Transverse colon (tissue), 4 donors: ENCODE measurements at regions not wholly inside any gene's neighbourhood (a gene's known extent, or its start where the extent isn't known, plus 50 kb on each side); places are given as distances from the start of the nearest gene placed in this dataset.

Source experiments
- DNase-seq: peaks from one replicate; pipeline ENCODE4 v3.0.0-alpha.2; 2019
- H3K27ac ChIP-seq, 4 donors: fragments of 200-600 bp; sonication (generic); 2 replicates each; pipeline ENCODE4 v1.5.1; 2016 to 2018; ENCODE audit warnings: inconsistent platforms in 4 of 4
- H3K27me3 ChIP-seq: fragments of 200-600 bp; sonication (generic); 2 replicates; pipeline ENCODE4 v1.5.1; 2017; ENCODE audit warnings: inconsistent platforms
- H3K36me3 ChIP-seq, 4 donors: fragments of 200-600 bp; sonication (generic); 2 replicates each; pipeline ENCODE4 v1.5.1; 2017 to 2019; ENCODE audit warnings: inconsistent platforms in 4 of 4
- H3K4me1 ChIP-seq, 4 donors: fragments of 200-600 bp; sonication (generic); 2 replicates each; pipeline ENCODE4 v1.5.1; 2017 to 2020; ENCODE audit warnings: inconsistent platforms in 4 of 4
- H3K4me3 ChIP-seq, 4 donors: fragments of 200-600 bp; sonication (generic); 1 replicate in 1 of 4; 2 replicates in 3 of 4; pipeline versions ENCODE4 v1.5.1 to v1.6.1; 2017 to 2019; ENCODE audit warnings: inconsistent platforms in 4 of 4
- H3K9me3 ChIP-seq, 2 donors: fragments of 200-600 bp; sonication (generic); 2 replicates each; pipeline ENCODE4 v1.5.1; 2017 to 2019; ENCODE audit warnings: inconsistent platforms in 2 of 2
- EP300 ChIP-seq: sonication (generic); formaldehyde crosslinking; IDR thresholded peaks from one replicate; pipeline ENCODE4 v1.6.1; 2017; ENCODE audit warnings: antibody characterized with exemption, low read depth
- POLR2A ChIP-seq: fragments of 450-650 bp; IDR thresholded peaks from one replicate; pipeline ENCODE4 v1.6.1; 2016; ENCODE audit warnings: antibody characterized with exemption, mild to moderate bottlenecking, moderate library complexity
- POLR2AphosphoS5 ChIP-seq, 3 donors: sonication (generic); formaldehyde crosslinking; IDR thresholded peaks; one replicate each; pipeline ENCODE4 v1.6.1; 2016; ENCODE audit warnings: antibody characterized with exemption in 3 of 3
- WGBS, 2 donors: methylation state at CpG; one replicate each; pipeline ENCODE4 v1.1.5; 2018; ENCODE audit warnings: low coverage in 1 of 2; 5-methylcytosine and 5-hydroxymethylcytosine counted together
- in situ Hi-C, 4 donors: fragments of 200-750 bp; cut with MboI; loops; one replicate each; pipeline versions ENCODE4 v1.15.0 to v1.15.1; 2017; ENCODE audit warnings: low sequenced_read_pairs in 3 of 4, low pct_ligation_motif_present in 1 of 4, low pct_unique_long_range_greater_than_20kb in 1 of 4
- intact Hi-C: fragments of 100-400 bp; cut with DNase I; formaldehyde crosslinking; loops from one replicate; pipeline ENCODE4 v1.15.1; 2023; ENCODE audit warnings: low total_unique reads
- TF ChIP-seq, protein P1 (sequence below), 5 experiments: fragments of 200-600 bp in 3 of 5; fragments of 450-650 bp in 2 of 5; sonication (generic) in 3 of 5; IDR thresholded peaks; 1 replicate in 2 of 5; 2 replicates in 3 of 5; pipeline ENCODE4 v1.5.1; 2016 to 2017; ENCODE audit warnings: antibody characterized with exemption in 5 of 5, inconsistent platforms in 3 of 5, mild to moderate bottlenecking in 2 of 5, moderate library complexity in 1 of 5

DNA sequence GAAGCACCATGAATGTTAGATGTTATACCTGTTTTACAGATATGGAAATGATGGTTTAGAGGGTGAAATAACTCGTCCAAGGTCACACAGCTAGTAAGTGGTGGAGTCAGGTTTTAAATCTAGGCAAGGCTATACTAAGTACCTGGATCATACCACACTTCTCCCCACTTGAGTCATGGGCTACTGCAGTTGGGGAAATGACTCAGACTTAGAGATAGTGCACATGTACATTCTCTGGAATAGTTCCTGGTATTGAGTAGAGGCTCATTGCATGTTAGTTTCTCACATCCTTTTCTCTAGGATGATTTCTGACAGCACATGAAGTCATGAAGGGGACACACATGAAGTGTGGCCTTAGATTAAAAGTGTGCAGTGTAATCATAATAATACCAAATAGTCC is 76.2 kb upstream of the TNFSF11 start:
- no peaks in the 10 kb centered on the region for H3K4me1 ChIP-seq
- H3K27me3 ChIP-seq: no peaks in the 10 kb centered on the region
- no peaks in the 10 kb centered on the region for H3K9me3 ChIP-seq
- H3K4me3 ChIP-seq: no peak overlapping the region
- DNase-seq: no peak
- WGBS, 2 donors: 40 to 61% methylated on average over 1 of the region's 1 CpG
- H3K27ac ChIP-seq: no peak overlapping the region
- intact Hi-C loops (no loop called here), in situ Hi-C loops (no loop called here)
- TF ChIP-seq POLR2AphosphoS5 (IDR thresholded peaks at IDR 0.05) (no peak), EP300 (no peak), POLR2A (no peak)
- TF ChIP-seq, protein P1, sequence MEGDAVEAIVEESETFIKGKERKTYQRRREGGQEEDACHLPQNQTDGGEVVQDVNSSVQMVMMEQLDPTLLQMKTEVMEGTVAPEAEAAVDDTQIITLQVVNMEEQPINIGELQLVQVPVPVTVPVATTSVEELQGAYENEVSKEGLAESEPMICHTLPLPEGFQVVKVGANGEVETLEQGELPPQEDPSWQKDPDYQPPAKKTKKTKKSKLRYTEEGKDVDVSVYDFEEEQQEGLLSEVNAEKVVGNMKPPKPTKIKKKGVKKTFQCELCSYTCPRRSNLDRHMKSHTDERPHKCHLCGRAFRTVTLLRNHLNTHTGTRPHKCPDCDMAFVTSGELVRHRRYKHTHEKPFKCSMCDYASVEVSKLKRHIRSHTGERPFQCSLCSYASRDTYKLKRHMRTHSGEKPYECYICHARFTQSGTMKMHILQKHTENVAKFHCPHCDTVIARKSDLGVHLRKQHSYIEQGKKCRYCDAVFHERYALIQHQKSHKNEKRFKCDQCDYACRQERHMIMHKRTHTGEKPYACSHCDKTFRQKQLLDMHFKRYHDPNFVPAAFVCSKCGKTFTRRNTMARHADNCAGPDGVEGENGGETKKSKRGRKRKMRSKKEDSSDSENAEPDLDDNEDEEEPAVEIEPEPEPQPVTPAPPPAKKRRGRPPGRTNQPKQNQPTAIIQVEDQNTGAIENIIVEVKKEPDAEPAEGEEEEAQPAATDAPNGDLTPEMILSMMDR (IDR thresholded peaks at IDR 0.05): no peak
- H3K36me3 ChIP-seq: no peaks in the 10 kb centered on the region

DNA sequence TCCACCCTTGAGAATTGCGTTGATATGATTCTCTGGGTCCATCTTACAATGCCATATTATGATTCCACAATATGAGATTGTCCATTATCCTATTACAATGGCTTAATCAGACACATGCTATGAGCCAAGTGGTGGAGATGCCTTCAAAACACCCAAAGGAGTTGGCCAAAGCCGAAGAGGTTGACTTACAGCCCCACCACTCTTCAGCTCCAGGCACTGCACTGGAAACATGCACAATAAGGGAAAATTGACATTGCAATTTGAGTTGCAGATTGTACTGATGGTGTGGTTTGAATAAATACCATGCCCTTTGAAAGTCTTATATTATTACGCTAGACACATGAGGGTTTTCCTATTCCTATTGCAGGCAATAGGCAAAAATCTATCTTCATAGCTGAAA is 75.4 kb upstream of the TNFSF11 start:
- H3K9me3 ChIP-seq: no peaks in the 10 kb centered on the region
- in situ Hi-C loops (no loop called here), intact Hi-C loops (no loop called here)
- WGBS, 2 donors: 75 to 94% methylated on average over 2 to 3 of the region's 3 CpGs
- TF ChIP-seq EP300 (no peak), POLR2AphosphoS5 (IDR thresholded peaks at IDR 0.05) (no peak), POLR2A (no peak)
- TF ChIP-seq, protein P1 (IDR thresholded peaks at IDR 0.05): no peak
- no peak overlapping the region for H3K27ac ChIP-seq
- H3K4me1 ChIP-seq: no peaks in the 10 kb centered on the region
- DNase-seq: no peak
- no peaks in the 10 kb centered on the region for H3K36me3 ChIP-seq
- no peak overlapping the region for H3K4me3 ChIP-seq
- no peaks in the 10 kb centered on the region for H3K27me3 ChIP-seq
